ENCODE measurements at regions not wholly inside any gene's neighbourhood (a gene's known extent, or its start where the extent isn't known, plus 50 kb on each side); places are given as distances from the start of the nearest gene placed in this dataset.

DNA sequence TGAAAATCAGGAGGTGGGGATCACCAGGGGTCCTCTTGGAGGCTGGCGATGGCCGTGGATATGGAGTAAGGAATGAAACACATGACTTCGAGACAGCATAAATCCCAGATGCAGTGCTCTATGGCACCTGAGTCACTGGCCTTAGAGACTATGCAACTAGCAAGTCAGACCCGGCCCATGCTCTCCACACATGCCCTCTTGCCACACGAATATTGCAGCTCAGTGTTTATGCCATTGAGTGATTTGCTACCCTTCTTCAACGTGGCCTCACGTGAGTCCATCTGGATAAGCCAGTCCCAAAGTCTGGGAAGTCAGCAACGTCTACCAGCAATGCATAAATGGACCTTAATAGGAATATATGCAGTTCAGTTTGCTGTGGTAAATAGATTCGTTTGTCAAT lies 466.3 kb downstream of the CD83 start:
- Histone ChIP-seq H4K20me1 (ENCODE audit: insufficient read depth, low read length) (no peaks in the 10 kb centered on the region), H2AFZ (ENCODE audit: low read length) (no peak overlapping the region), H3K27ac (ENCODE audit: extremely low read length, insufficient read depth, low read length) (no peak overlapping the region), H3K9ac (ENCODE audit: insufficient read depth, low read depth, low read length) (no peak overlapping the region), H3K9me3 (ENCODE audit: low read length) (no peaks in the 10 kb centered on the region), H3K36me3 (replicated peaks in 1 of 2; ENCODE audit: control insufficient read depth in 1 of 2, insufficient read depth in 2 of 2, low read length in 2 of 2) (no peaks in the 10 kb centered on the region), H3K27me3 (ENCODE audit: control insufficient read depth in 1 of 2, insufficient read depth in 2 of 2, low read length in 2 of 2) (no peaks in the 10 kb centered on the region), H3K79me2 (ENCODE audit: insufficient read depth, low read length) (no peaks in the 10 kb centered on the region), H3K4me2 (ENCODE audit: low read depth, low read length) (no peak overlapping the region), H3K4me1 (ENCODE audit: insufficient read depth, low read length) (no peaks in the 10 kb centered on the region), H3K4me3 (replicated peaks in 1 of 3; ENCODE audit: insufficient read depth in 1 of 3, low read depth in 2 of 3, low read length in 3 of 3) (no peak overlapping the region)
- peak; percentile 12 for FAIRE-seq
- ChIA-PET POLR2A (no interaction called here), CTCF (ENCODE audit: low intra/inter-chr PET ratio, low total read pairs) (no interaction called here)
- DNase-seq (ENCODE audit: low spot score): no peak
- BruUV-seq (replicated peaks): no TSS peak
- WGBS (ENCODE audit: low lambda C conversion rate): 17% methylated on average over 9 of the region's 9 CpGs
- in situ Hi-C loops (cut with HindIII; ENCODE audit: extremely low pct_ligation_motif_present, low pct_unique_long_range_greater_than_20kb): no loop called here
- no peak for ATAC-seq
- intact Hi-C loops (cut with micrococcal nuclease; ENCODE audit: unreplicated experiment): no loop called here
- TF ChIP-seq, protein P1, sequence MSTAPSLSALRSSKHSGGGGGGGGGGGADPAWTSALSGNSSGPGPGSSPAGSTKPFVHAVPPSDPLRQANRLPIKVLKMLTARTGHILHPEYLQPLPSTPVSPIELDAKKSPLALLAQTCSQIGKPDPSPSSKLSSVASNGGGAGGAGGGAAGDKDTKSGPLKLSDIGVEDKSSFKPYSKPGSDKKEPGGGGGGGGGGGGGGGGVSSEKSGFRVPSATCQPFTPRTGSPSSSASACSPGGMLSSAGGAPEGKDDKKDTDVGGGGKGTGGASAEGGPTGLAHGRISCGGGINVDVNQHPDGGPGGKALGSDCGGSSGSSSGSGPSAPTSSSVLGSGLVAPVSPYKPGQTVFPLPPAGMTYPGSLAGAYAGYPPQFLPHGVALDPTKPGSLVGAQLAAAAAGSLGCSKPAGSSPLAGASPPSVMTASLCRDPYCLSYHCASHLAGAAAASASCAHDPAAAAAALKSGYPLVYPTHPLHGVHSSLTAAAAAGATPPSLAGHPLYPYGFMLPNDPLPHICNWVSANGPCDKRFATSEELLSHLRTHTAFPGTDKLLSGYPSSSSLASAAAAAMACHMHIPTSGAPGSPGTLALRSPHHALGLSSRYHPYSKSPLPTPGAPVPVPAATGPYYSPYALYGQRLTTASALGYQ (CRISPR knock-in tag; IDR thresholded peaks at IDR 0.05): no peak
- TF ChIP-seq CAMTA2 (CRISPR knock-in tag; IDR thresholded peaks at IDR 0.05; ENCODE audit: borderline replicate concordance) (no peak), ZNF790 (CRISPR knock-in tag; IDR thresholded peaks at IDR 0.05; ENCODE audit: borderline replicate concordance) (no peak), ZFAT (CRISPR knock-in tag; conservative IDR thresholded peaks at IDR 0.05) (no peak), PLRG1 (conservative IDR thresholded peaks at IDR 0.05) (no peak), SP4 (CRISPR knock-in tag; IDR thresholded peaks at IDR 0.05) (no peak), ZNF816 (CRISPR knock-in tag; IDR thresholded peaks at IDR 0.05; ENCODE audit: borderline replicate concordance) (no peak), ZNF674 (CRISPR knock-in tag; IDR thresholded peaks at IDR 0.05; ENCODE audit: low read depth) (no peak), ZNF232 (CRISPR knock-in tag; IDR thresholded peaks at IDR 0.05; ENCODE audit: borderline replicate concordance) (no peak), ZNF878 (CRISPR knock-in tag; IDR thresholded peaks at IDR 0.05) (no peak), MNT (IDR thresholded peaks at IDR 0.05) (no peak), PPARG (CRISPR knock-in tag; conservative IDR thresholded peaks at IDR 0.05) (no peak)
- TF ChIP-seq, protein P2, sequence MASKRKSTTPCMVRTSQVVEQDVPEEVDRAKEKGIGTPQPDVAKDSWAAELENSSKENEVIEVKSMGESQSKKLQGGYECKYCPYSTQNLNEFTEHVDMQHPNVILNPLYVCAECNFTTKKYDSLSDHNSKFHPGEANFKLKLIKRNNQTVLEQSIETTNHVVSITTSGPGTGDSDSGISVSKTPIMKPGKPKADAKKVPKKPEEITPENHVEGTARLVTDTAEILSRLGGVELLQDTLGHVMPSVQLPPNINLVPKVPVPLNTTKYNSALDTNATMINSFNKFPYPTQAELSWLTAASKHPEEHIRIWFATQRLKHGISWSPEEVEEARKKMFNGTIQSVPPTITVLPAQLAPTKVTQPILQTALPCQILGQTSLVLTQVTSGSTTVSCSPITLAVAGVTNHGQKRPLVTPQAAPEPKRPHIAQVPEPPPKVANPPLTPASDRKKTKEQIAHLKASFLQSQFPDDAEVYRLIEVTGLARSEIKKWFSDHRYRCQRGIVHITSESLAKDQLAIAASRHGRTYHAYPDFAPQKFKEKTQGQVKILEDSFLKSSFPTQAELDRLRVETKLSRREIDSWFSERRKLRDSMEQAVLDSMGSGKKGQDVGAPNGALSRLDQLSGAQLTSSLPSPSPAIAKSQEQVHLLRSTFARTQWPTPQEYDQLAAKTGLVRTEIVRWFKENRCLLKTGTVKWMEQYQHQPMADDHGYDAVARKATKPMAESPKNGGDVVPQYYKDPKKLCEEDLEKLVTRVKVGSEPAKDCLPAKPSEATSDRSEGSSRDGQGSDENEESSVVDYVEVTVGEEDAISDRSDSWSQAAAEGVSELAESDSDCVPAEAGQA (IDR thresholded peaks at IDR 0.05; ENCODE audit: low read depth): no peak
- TF ChIP-seq, protein P2 (CRISPR knock-in tag; IDR thresholded peaks at IDR 0.05; ENCODE audit: borderline replicate concordance): no peak
- TF ChIP-seq, protein P3, sequence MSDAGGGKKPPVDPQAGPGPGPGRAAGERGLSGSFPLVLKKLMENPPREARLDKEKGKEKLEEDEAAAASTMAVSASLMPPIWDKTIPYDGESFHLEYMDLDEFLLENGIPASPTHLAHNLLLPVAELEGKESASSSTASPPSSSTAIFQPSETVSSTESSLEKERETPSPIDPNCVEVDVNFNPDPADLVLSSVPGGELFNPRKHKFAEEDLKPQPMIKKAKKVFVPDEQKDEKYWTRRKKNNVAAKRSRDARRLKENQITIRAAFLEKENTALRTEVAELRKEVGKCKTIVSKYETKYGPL (CRISPR knock-in tag; IDR thresholded peaks at IDR 0.05): no peak
- TF ChIP-seq, protein P4, sequence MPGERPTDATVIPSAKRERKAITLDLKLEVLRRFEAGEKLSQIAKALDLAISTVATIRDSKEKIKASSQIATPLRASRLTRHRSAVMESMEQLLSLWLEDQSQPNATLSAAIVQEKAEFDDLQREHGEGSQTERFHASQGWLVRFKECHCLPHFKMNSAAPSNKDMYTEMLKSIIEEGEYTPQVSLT (CRISPR knock-in tag; IDR thresholded peaks at IDR 0.05; ENCODE audit: borderline replicate concordance, low read depth): no peak

Data from HepG2 (cell line).